GM12872 (cell line): ENCODE measurements at regions not wholly inside any gene's neighbourhood (a gene's known extent, or its start where the extent isn't known, plus 50 kb on each side); places are given as distances from the start of the nearest gene placed in this dataset.

Source experiments
- TF ChIP-seq, protein P1 (sequence below): IDR thresholded peaks from 3 replicates; pipeline ENCODE4 v1.5.1; 2011; ENCODE audit warnings: low read depth, mild to moderate bottlenecking, low read length, moderate library complexity; ENCODE audit not compliant: insufficient read depth

DNA sequence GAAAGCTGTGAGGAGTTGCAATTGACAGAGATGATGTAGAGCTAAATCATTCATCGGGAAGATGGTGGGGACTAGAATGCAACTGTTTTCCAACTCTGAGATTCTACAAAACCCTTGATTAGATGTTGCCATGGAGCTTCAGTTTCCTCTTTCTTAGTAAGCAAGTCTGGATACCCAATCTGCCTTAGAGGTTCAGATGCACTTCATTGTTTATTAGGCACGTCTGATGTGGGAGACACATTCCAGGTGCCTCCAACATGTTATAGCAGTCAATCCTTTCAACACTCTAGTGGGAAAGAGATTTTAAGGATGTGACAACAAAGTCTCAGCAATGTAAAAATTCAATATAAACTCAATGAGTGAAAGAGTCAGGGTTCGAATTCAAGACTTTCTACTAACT is 291.3 kb upstream of the PHYHIPL start:
- TF ChIP-seq, protein P1, sequence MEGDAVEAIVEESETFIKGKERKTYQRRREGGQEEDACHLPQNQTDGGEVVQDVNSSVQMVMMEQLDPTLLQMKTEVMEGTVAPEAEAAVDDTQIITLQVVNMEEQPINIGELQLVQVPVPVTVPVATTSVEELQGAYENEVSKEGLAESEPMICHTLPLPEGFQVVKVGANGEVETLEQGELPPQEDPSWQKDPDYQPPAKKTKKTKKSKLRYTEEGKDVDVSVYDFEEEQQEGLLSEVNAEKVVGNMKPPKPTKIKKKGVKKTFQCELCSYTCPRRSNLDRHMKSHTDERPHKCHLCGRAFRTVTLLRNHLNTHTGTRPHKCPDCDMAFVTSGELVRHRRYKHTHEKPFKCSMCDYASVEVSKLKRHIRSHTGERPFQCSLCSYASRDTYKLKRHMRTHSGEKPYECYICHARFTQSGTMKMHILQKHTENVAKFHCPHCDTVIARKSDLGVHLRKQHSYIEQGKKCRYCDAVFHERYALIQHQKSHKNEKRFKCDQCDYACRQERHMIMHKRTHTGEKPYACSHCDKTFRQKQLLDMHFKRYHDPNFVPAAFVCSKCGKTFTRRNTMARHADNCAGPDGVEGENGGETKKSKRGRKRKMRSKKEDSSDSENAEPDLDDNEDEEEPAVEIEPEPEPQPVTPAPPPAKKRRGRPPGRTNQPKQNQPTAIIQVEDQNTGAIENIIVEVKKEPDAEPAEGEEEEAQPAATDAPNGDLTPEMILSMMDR, result no peak

DNA sequence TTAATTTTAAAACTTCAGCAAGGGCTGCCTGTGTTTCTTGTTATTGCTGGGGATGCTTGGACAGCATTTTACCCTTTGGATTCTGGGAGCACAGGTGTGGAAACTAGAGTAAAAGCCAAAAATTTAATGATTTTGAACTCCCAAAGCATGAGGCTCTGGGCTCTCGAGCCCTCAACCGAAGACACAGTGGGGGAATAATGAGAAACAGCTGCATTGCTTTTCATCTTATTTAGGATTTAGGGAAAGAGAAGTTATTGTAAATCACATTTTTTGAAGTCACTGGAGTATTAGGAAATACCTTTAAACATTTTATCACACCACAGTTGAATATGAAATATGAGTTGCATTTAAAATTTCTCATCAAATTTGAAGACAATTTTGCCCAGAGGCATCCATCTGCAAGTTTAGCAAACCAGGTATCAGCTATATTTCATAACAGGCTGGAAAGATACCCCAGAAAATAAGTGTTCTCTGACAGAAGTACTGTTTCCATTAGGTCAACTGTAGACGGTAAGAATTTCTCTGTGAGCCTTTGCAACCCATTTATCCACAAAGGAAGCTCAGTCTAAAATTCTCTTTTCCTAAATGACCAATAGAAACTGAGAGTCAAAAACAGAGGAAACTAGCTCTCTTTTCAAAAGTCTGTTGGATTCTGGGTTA is 290.6 kb upstream of the PHYHIPL start:
- TF ChIP-seq, protein P1, result no peak

DNA sequence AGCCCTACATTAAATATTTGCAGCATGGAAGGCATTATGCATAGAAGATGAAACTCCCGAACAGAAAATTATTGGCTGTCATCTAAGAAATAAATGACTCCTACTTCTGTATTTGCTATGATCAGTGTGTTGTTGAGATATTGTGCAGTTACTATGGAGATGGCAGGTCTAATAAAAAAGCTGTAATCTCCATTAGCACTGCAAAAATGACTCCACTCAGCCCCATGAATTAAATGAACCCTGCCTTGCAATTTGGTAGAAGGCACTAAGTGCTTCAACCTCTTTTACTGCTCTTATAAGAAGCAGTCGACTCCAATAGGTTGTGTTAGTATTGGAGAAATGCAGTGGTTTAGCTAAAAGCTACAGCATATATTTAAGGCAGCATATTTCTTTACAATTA is 290.0 kb upstream of the PHYHIPL start:
- TF ChIP-seq, protein P1, result no peak

DNA sequence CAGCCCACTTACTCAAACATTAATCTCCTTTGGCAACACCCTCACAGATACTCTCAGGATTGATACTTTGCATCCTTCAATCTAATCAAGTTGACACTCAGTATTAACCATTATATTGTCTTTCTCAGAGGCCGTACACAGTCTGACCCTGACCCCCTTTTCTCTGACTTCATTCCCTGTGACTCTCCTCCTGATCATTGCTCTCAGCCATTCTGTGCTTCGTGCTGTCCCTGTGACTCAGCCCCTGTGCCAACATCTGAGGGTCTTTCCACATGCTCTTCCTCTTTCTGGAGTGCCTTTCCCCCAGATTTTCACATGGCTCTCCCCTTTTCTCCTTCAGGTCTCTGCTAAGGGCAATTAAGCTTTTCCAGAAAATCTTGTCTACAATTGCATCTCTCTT is 289.0 kb upstream of the PHYHIPL start:
- TF ChIP-seq, protein P1, result no peak

DNA sequence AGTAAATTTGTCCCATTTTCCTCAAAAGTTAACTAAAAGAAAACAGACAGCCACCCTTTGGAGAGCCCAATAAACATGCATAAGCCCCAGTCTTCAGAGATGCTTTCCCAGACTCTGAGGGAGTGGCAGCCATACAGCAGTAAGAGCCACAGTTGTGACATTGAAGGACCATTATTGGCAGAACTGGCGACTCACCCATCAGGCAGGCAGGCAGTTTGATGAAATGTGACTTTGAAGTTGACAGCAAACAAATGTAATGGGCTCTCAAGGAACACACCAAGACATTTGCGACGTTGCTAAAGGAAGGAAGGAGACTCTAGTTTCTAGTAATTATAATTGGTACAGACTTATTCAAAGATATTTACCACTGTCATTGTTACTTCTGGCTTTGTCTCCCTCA is 287.5 kb upstream of the PHYHIPL start:
- TF ChIP-seq, protein P1, result no peak

DNA sequence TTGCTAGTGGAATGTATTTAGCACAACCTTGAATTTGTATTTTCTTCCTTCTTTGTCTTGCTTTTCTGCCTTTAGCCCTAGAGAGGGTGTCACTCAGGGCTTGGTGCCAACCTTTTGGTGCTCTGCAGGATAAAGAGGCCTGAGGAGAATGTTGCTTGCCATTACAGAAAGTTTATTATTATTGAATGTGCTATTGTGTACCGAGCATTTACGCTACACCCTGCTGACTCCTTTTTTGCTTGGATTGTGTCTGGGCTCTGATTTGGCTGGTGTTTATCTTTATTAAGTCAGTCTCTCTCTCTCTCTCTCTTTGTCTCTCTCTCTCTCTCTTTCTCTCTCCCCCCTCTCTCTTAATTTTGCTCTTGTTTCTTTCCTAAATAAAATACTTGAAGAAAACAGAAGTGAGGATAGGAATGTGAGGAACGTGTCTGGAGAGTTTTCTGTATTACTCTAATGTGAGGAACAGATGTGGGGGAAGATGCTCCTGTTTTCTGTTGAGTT is 284.4 kb upstream of the PHYHIPL start:
- TF ChIP-seq, protein P1, result no peak

DNA sequence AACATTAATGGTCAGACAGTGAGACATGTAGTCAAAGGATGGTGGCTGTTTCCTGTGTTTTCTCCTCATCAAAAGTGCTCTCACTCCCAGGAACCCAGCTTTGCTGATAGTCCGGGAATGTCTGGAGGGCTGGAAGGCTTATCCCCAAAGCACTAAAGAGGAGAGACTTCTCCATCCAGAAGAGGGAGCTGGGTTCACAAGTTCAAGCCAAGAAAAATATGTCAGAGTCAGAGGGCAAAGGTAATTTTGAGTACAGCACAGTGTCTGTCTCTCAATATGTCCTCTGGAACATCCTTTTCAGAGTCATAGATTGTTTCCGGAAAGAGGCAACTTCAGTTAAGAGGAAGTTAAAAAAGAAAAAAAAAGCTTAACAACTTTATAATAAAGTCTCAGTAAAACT is 281.5 kb upstream of the PHYHIPL start:
- TF ChIP-seq, protein P1, result no peak
